ENCODE measurements at regions not wholly inside any gene's neighbourhood (a gene's known extent, or its start where the extent isn't known, plus 50 kb on each side); places are given as distances from the start of the nearest gene placed in this dataset.
"Not testable (repeated sequence)": the region's sequence is repeated elsewhere in the genome, so short reads cannot be mapped to it uniquely, and the experiment has no call there.

DNA sequence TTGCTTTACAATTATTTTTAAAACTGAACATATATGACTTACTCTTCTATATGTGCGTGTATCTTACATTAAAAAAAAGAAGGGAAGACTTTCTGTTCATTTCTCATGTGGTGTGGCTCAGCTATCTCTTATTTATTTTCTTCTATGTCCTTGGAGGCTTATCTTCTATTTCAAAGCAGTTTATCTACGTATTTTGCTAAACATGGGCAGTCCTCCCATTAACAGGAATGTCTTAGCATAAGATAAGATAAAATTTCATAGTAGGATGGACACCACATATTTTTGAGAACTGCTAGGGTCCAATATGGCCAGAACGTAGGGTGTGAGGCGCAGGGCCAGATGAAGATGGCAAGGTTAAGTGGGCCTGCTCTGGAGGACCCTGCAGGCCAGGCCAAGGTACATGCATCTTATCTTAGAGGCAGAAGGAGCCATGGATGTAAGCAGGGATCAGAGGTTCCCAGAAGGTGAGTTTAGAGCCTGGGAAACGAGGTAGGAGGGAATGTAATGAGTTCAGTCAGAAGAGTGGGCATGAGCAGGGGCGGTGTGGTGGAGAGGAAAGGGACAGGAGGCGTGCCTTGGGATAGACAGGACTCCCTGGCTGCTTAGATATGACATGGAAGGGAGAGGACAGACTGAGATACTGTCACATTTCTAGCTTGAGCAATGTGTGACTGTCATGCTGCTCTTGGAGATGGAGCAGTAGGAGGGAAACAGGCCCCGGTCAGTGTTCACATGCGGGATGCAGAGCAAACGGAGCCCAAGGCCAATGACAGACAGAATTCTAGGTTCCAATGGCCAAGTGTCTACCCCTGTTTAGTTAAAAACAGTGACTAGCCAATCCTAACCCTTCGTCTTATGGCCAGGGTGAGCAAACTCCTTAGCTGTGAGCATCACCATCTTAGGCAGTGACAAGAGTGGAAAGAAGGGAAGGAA is 68.6 kb upstream of the MEDAG start:
- intact Hi-C loops (cut with micrococcal nuclease): no loop called here
- ATAC-seq: no peak
- TF ChIP-seq, protein P1, sequence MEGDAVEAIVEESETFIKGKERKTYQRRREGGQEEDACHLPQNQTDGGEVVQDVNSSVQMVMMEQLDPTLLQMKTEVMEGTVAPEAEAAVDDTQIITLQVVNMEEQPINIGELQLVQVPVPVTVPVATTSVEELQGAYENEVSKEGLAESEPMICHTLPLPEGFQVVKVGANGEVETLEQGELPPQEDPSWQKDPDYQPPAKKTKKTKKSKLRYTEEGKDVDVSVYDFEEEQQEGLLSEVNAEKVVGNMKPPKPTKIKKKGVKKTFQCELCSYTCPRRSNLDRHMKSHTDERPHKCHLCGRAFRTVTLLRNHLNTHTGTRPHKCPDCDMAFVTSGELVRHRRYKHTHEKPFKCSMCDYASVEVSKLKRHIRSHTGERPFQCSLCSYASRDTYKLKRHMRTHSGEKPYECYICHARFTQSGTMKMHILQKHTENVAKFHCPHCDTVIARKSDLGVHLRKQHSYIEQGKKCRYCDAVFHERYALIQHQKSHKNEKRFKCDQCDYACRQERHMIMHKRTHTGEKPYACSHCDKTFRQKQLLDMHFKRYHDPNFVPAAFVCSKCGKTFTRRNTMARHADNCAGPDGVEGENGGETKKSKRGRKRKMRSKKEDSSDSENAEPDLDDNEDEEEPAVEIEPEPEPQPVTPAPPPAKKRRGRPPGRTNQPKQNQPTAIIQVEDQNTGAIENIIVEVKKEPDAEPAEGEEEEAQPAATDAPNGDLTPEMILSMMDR (IDR thresholded peaks at IDR 0.05): no peak
- no peak for DNase-seq
- no peak overlapping the region for H3K4me3 ChIP-seq (ENCODE audit: low read length)
- H3K4me1 Mint-ChIP-seq: peaks cover 0 to 5% of the 10 kb centered on the region in 2 donors
- no peak overlapping the region for H3K4me3 Mint-ChIP-seq
- WGBS (ENCODE audit: insufficient coverage): 93% methylated on average over 11 of the region's 11 CpGs
- no peaks in the 10 kb centered on the region for H3K27me3 ChIP-seq (ENCODE audit: control insufficient read depth, insufficient read depth, low read length)
- no peaks in the 10 kb centered on the region for H3K36me3 Mint-ChIP-seq
- H3K9me3 ChIP-seq (ENCODE audit: control insufficient read depth, insufficient read depth, low read length): no peaks in the 10 kb centered on the region
- H3K9me3 Mint-ChIP-seq: no peaks in the 10 kb centered on the region
- no peak overlapping the region for H3K27ac Mint-ChIP-seq
- H3K27ac ChIP-seq (ENCODE audit: low read length): no peak overlapping the region
- H3K4me1 ChIP-seq (ENCODE audit: control insufficient read depth, insufficient read depth, low read length): no peaks in the 10 kb centered on the region
- H3K27me3 Mint-ChIP-seq (ENCODE audit: low read depth in 2 of 2): peaks cover 6 to 25% of the 10 kb centered on the region in 2 donors
- no peaks in the 10 kb centered on the region for H3K36me3 ChIP-seq (ENCODE audit: control insufficient read depth, insufficient read depth, low read length)

DNA sequence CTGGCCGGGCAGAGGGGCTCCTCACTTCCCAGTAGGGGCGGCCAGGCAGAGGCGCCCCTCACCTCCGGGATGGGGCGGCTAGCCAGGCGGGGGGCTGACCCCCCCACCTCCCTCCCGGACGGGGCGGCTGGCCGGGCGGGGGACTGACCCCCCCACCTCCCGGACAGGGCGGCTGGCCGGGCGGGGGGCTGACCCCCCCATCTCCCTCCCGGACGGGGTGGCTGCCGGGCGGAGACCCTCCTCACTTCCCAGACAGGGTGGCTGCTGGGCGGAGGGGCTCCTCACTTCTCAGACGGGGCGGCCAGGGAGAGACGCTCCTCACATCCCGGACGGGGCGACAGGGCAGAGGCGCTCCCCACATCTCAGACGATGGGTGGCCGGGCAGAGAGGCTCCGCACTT is 66.4 kb upstream of the MEDAG start:
- H3K4me1 ChIP-seq (ENCODE audit: control insufficient read depth, insufficient read depth, low read length); H3K4me1 Mint-ChIP-seq; H3K27ac ChIP-seq (ENCODE audit: low read length); ATAC-seq; H3K36me3 Mint-ChIP-seq; H3K4me3 ChIP-seq (ENCODE audit: low read length); H3K27me3 ChIP-seq (ENCODE audit: control insufficient read depth, insufficient read depth, low read length); H3K9me3 ChIP-seq (ENCODE audit: control insufficient read depth, insufficient read depth, low read length); H3K4me3 Mint-ChIP-seq; intact Hi-C loops (cut with micrococcal nuclease); H3K9me3 Mint-ChIP-seq; H3K27ac Mint-ChIP-seq; DNase-seq; H3K36me3 ChIP-seq (ENCODE audit: control insufficient read depth, insufficient read depth, low read length): not testable (repeated sequence)
- whole genome bisulfite sequencing (ENCODE audit: insufficient coverage): 92% methylated on average over 15 of the region's 30 CpGs
- H3K27me3 Mint-ChIP-seq (ENCODE audit: low read depth in 2 of 2): peaks cover 0 to 18% of the 10 kb centered on the region in 2 donors

DNA sequence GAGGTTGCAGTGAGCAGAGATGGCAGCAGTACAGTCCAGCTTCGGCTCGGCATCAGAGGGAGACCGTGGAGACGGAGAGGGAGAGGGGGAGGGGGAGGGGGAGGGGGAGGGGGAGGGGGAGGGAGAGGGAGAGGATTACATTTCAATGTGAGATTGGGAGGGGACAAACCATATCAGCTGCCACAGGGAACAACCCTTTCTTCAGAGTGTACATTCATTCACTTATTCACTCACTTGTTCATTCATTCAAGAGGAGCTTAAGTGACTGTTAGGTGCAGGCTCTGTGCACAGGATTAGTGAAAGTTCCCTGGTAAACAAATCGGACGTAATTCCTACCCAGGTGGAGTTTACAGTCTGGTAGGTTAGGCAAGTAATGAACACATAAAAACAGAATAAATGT is 65.6 kb upstream of the MEDAG start:
- H3K4me1 ChIP-seq (ENCODE audit: control insufficient read depth, insufficient read depth, low read length): peaks cover 13% of the 10 kb centered on the region
- H3K27ac ChIP-seq (ENCODE audit: low read length): no peak overlapping the region
- H3K36me3 ChIP-seq (ENCODE audit: control insufficient read depth, insufficient read depth, low read length): no peaks in the 10 kb centered on the region
- H3K4me3 ChIP-seq (ENCODE audit: low read length): no peak overlapping the region
- 93% methylated on average over 2 of the region's 6 CpGs for WGBS (ENCODE audit: insufficient coverage)
- H3K27me3 ChIP-seq (ENCODE audit: control insufficient read depth, insufficient read depth, low read length): no peaks in the 10 kb centered on the region
- TF ChIP-seq, protein P1 (IDR thresholded peaks at IDR 0.05): no peak
- intact Hi-C loops (cut with micrococcal nuclease): no loop called here
- ATAC-seq (no peak), DNase-seq (no peak)
- H3K27me3 Mint-ChIP-seq (ENCODE audit: low read depth in 2 of 2): peaks cover 0 to 16% of the 10 kb centered on the region in 2 donors
- no peak overlapping the region for H3K4me3 Mint-ChIP-seq
- peaks cover 0 to 4% of the 10 kb centered on the region in 2 donors for H3K4me1 Mint-ChIP-seq
- no peaks in the 10 kb centered on the region for H3K36me3 Mint-ChIP-seq
- no peaks in the 10 kb centered on the region for H3K9me3 ChIP-seq (ENCODE audit: control insufficient read depth, insufficient read depth, low read length)
- no peak overlapping the region for H3K27ac Mint-ChIP-seq
- no peaks in the 10 kb centered on the region for H3K9me3 Mint-ChIP-seq

DNA sequence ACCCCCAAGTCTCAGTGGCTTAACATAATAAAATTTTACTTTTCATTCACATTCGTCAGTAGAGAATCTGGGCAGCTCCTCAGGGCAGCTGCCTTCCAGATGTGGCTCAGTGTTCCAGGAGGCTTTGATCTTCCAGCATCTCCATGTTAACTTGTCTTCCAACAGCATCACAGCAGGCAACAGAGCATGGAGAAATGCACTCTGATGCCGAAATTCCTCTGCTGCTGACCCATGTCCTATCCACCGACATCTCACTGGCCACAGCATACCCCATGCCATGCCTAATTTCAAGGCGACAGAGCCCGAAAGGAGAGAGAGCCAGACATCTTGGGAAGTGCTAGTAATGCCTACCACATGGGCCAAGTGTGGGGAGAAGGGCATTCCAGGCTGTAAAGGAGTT is 64.9 kb upstream of the MEDAG start:
- no peaks in the 10 kb centered on the region for H3K36me3 ChIP-seq (ENCODE audit: control insufficient read depth, insufficient read depth, low read length)

More for the DNA sequence above, 64.9 kb upstream of the MEDAG start:
- H3K27me3 ChIP-seq (ENCODE audit: control insufficient read depth, insufficient read depth, low read length): no peaks in the 10 kb centered on the region
- DNase-seq: no peak
- intact Hi-C loops (cut with micrococcal nuclease): no loop called here
- H3K9me3 ChIP-seq (ENCODE audit: control insufficient read depth, insufficient read depth, low read length): no peaks in the 10 kb centered on the region
- no peak for ATAC-seq
- Mint-ChIP-seq H3K4me3 (no peak overlapping the region), H3K27ac (no peak overlapping the region), H3K36me3 (no peaks in the 10 kb centered on the region), H3K4me1 (peaks cover 0 to 4% of the 10 kb centered on the region in 2 donors), H3K27me3 (ENCODE audit: low read depth in 2 of 2) (peaks cover 0 to 10% of the 10 kb centered on the region in 2 donors), H3K9me3 (no peaks in the 10 kb centered on the region)
- H3K4me1 ChIP-seq (ENCODE audit: control insufficient read depth, insufficient read depth, low read length): peaks cover 17% of the 10 kb centered on the region
- no peak overlapping the region for H3K4me3 ChIP-seq (ENCODE audit: low read length)
- TF ChIP-seq, protein P1 (IDR thresholded peaks at IDR 0.05): no peak
- WGBS (ENCODE audit: insufficient coverage): 85% methylated on average over 5 of the region's 5 CpGs
- no peak overlapping the region for H3K27ac ChIP-seq (ENCODE audit: low read length)
